B cell (primary cell): ENCODE measurements at regions not wholly inside any gene's neighbourhood (a gene's known extent, or its start where the extent isn't known, plus 50 kb on each side); places are given as distances from the start of the nearest gene placed in this dataset.

Experiments used
- EZH2 ChIP-seq: IDR thresholded peaks from 2 replicates; pipeline ENCODE4 v1.6.1; 2012; ENCODE audit warnings: borderline replicate concordance, low read depth, mild to moderate bottlenecking, moderate library complexity, low read length; ENCODE audit not compliant: insufficient read depth, poor library complexity, severe bottlenecking
- TF ChIP-seq, protein P1 (sequence below): fragments of 200-600 bp; IDR thresholded peaks from one replicate; pipeline ENCODE4 v1.8.0; 2022; ENCODE audit warnings: antibody characterized with exemption, mild to moderate bottlenecking

- TF ChIP-seq, protein P1, sequence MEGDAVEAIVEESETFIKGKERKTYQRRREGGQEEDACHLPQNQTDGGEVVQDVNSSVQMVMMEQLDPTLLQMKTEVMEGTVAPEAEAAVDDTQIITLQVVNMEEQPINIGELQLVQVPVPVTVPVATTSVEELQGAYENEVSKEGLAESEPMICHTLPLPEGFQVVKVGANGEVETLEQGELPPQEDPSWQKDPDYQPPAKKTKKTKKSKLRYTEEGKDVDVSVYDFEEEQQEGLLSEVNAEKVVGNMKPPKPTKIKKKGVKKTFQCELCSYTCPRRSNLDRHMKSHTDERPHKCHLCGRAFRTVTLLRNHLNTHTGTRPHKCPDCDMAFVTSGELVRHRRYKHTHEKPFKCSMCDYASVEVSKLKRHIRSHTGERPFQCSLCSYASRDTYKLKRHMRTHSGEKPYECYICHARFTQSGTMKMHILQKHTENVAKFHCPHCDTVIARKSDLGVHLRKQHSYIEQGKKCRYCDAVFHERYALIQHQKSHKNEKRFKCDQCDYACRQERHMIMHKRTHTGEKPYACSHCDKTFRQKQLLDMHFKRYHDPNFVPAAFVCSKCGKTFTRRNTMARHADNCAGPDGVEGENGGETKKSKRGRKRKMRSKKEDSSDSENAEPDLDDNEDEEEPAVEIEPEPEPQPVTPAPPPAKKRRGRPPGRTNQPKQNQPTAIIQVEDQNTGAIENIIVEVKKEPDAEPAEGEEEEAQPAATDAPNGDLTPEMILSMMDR = no peak
- TF ChIP-seq EZH2 = no peak
Measured at GRCh38 chr3:20395692-20396091, 209.7 kb upstream of the SGO1 start.
